ENCODE measurements at regions not wholly inside any gene's neighbourhood (a gene's known extent, or its start where the extent isn't known, plus 50 kb on each side); places are given as distances from the start of the nearest gene placed in this dataset.

GRCh38 chr11:121797496-121797895, 318.5 kb downstream of the BLID start:
- TF ChIP-seq CTCF (IDR thresholded peaks at IDR 0.05) (no peak), POLR2A (IDR thresholded peaks at IDR 0.05) (no peak)
